ENCODE measurements at regions not wholly inside any gene's neighbourhood (a gene's known extent, or its start where the extent isn't known, plus 50 kb on each side); places are given as distances from the start of the nearest gene placed in this dataset.

GRCh38 chr12:91379051-91379775 is 196.6 kb upstream of the DCN start:
- Histone ChIP-seq H3K4me3 (no peak overlapping the region), H3K4me1 (peaks cover 0 to 12% (median 8%) of the 10 kb centered on the region in 4 donors), H3K9me3 (no peaks in the 10 kb centered on the region), H3K27ac (no peak overlapping the region), H3K36me3 (no peaks in the 10 kb centered on the region), H3K27me3 (no peaks in the 10 kb centered on the region)
- intact Hi-C loops (cut with DNase I), result no loop called here
- 90 to 92% methylated on average over 2 of the region's 2 CpGs for WGBS, 2 donors
- TF ChIP-seq CTCF (IDR thresholded peaks at IDR 0.05) (no peak), POLR2AphosphoS5 (IDR thresholded peaks at IDR 0.05) (no peak), POLR2A (IDR thresholded peaks at IDR 0.05) (no peak), EP300 (IDR thresholded peaks at IDR 0.05) (no peak)
- no peak for DNase-seq

DNA sequence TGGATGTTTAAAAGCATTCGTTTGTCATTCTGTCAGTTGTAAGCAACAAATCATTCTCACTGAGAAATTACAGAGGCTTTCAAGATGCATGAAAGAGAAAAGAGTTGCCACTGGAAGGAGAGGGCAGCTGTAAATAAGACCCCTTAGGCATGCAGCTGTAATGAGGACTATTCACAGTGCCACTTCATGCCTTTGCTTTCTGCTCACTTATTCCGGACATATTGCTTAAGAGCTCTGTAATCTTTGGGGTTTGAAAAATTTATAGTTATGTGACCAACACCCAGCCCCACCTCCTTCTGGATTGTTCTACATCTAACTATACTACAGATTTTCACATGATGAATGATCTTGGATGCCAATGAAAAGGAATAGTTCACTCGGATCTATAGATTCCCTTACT is 194.8 kb upstream of the DCN start:
- Histone ChIP-seq H3K4me3 (no peak overlapping the region), H3K9me3 (no peaks in the 10 kb centered on the region), H3K27ac (no peak overlapping the region), H3K27me3 (no peaks in the 10 kb centered on the region), H3K4me1 (peaks cover 0 to 12% (median 8%) of the 10 kb centered on the region in 4 donors), H3K36me3 (no peaks in the 10 kb centered on the region)
- no peak for DNase-seq
- TF ChIP-seq EP300 (IDR thresholded peaks at IDR 0.05), result no peak
- TF ChIP-seq CTCF (IDR thresholded peaks at IDR 0.05), result no peak
- no peak for TF ChIP-seq POLR2A (IDR thresholded peaks at IDR 0.05)
- no peak for TF ChIP-seq POLR2AphosphoS5 (IDR thresholded peaks at IDR 0.05)
- intact Hi-C loops (cut with DNase I), result no loop called here
- 71 to 79% methylated on average over 3 of the region's 3 CpGs for WGBS, 2 donors

GRCh38 chr12:91373086-91373485 is 190.5 kb upstream of the DCN start:
- TF ChIP-seq POLR2AphosphoS5 (IDR thresholded peaks at IDR 0.05), result no peak
- TF ChIP-seq POLR2A (IDR thresholded peaks at IDR 0.05), result no peak
- TF ChIP-seq EP300 (IDR thresholded peaks at IDR 0.05), result no peak
- no peak for TF ChIP-seq CTCF (IDR thresholded peaks at IDR 0.05)
- no peak for DNase-seq
- intact Hi-C loops (cut with DNase I), result no loop called here
- Histone ChIP-seq H3K27ac (no peak overlapping the region), H3K27me3 (no peaks in the 10 kb centered on the region), H3K9me3 (no peaks in the 10 kb centered on the region), H3K4me1 (no peaks in the 10 kb centered on the region), H3K36me3 (no peaks in the 10 kb centered on the region), H3K4me3 (no peak overlapping the region)
- 92 to 97% methylated on average over 2 of the region's 2 CpGs for whole genome bisulfite sequencing, 2 donors

- 65 to 83% methylated on average over 4 of the region's 4 CpGs for WGBS, 2 donors
- Histone ChIP-seq H3K27me3 (no peaks in the 10 kb centered on the region), H3K9me3 (no peaks in the 10 kb centered on the region), H3K4me3 (no peak overlapping the region), H3K27ac (no peak overlapping the region), H3K4me1 (no peaks in the 10 kb centered on the region), H3K36me3 (no peaks in the 10 kb centered on the region)
- TF ChIP-seq EP300 (IDR thresholded peaks at IDR 0.05), result no peak
- no peak for TF ChIP-seq POLR2AphosphoS5 (IDR thresholded peaks at IDR 0.05)
- TF ChIP-seq POLR2A (IDR thresholded peaks at IDR 0.05), result no peak
- no peak for TF ChIP-seq CTCF (IDR thresholded peaks at IDR 0.05)
- intact Hi-C loops (cut with DNase I), result no loop called here
- DNase-seq, result no peak
Observed at GRCh38 chr12:91370086-91370868, 187.7 kb upstream of the DCN start.

Measured in sigmoid colon (tissue), 6 donors.